Nephron (organoid): ENCODE measurements at regions not wholly inside any gene's neighbourhood (a gene's known extent, or its start where the extent isn't known, plus 50 kb on each side); places are given as distances from the start of the nearest gene placed in this dataset.

ENCODE experiments used
- H3K27ac Mint-ChIP-seq, 3 experiments: 2 replicates each; pipeline ENCODE4 v1.8.0; 2020; ENCODE audit warnings: mixed read lengths in 3 of 3, mild to moderate bottlenecking in 2 of 3, moderate library complexity in 1 of 3
- H3K27me3 Mint-ChIP-seq: 2 replicates; pipeline ENCODE4 v1.8.0; 2021; ENCODE audit warnings: low read depth, mild to moderate bottlenecking, moderate library complexity, mixed read lengths
- H3K36me3 Mint-ChIP-seq: 2 replicates; pipeline ENCODE4 v1.8.0; 2020; ENCODE audit warnings: low read depth, mixed read lengths
- H3K4me1 Mint-ChIP-seq: 2 replicates; pipeline ENCODE4 v1.8.0; 2020; ENCODE audit warnings: mixed read lengths
- H3K4me3 Mint-ChIP-seq, 3 experiments: 2 replicates each; pipeline ENCODE4 v1.8.0; 2020; ENCODE audit warnings: mild to moderate bottlenecking in 3 of 3, mixed read lengths in 3 of 3, moderate library complexity in 2 of 3
- H3K9me3 Mint-ChIP-seq: 2 replicates; pipeline ENCODE4 v1.8.0; 2020; ENCODE audit warnings: mixed read lengths
- TF ChIP-seq, protein P1 (sequence below), 3 experiments: fragments of 200-600 bp; sonication (generic); IDR thresholded peaks; one replicate each; pipeline ENCODE4 v1.5.0; 2021; ENCODE audit warnings: antibody characterized with exemption in 3 of 3; ENCODE audit not compliant: unreplicated experiment in 3 of 3

DNA sequence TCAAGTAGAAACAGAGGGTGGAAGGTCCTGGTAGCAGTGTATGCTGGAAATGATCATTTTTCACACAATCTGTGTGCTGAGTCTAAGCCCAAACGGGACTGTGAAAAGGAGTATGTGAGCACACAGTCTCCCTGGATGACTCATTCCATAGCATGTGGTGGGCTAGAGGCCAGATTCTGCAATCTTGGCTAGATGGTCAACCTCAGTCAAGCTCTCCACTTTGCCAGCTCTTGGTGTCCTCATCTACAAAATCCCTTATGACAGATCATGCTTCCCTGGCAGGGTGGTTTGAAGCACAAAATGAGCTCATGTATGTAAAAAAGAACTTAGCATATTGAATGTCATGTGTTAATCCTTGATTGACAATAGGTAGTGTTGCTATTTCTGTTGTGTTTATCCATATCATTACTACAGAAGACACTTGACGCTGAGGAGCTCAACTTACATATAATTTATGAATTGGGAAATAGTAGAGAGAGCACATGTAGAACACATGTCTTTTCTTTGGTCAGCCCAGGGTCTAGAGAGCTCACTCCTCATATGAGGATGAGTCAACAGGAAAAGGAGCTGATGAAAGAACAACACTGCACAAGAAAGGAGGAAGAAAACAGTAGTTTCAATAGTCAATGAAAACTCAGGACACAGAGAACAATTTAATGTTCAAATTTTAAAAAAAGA lies 517.5 kb downstream of the BCL11B start:
- Mint-ChIP-seq H3K36me3 (no peaks in the 10 kb centered on the region), H3K27me3 (peaks cover 9% of the 10 kb centered on the region), H3K27ac (no peak overlapping the region), H3K9me3 (peaks cover 24% of the 10 kb centered on the region), H3K4me3 (no peak overlapping the region), H3K4me1 (peaks cover 10% of the 10 kb centered on the region)
- TF ChIP-seq, protein P1, sequence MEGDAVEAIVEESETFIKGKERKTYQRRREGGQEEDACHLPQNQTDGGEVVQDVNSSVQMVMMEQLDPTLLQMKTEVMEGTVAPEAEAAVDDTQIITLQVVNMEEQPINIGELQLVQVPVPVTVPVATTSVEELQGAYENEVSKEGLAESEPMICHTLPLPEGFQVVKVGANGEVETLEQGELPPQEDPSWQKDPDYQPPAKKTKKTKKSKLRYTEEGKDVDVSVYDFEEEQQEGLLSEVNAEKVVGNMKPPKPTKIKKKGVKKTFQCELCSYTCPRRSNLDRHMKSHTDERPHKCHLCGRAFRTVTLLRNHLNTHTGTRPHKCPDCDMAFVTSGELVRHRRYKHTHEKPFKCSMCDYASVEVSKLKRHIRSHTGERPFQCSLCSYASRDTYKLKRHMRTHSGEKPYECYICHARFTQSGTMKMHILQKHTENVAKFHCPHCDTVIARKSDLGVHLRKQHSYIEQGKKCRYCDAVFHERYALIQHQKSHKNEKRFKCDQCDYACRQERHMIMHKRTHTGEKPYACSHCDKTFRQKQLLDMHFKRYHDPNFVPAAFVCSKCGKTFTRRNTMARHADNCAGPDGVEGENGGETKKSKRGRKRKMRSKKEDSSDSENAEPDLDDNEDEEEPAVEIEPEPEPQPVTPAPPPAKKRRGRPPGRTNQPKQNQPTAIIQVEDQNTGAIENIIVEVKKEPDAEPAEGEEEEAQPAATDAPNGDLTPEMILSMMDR (IDR thresholded peaks at IDR 0.05; ENCODE audit: unreplicated experiment in 3 of 3), result no peak

DNA sequence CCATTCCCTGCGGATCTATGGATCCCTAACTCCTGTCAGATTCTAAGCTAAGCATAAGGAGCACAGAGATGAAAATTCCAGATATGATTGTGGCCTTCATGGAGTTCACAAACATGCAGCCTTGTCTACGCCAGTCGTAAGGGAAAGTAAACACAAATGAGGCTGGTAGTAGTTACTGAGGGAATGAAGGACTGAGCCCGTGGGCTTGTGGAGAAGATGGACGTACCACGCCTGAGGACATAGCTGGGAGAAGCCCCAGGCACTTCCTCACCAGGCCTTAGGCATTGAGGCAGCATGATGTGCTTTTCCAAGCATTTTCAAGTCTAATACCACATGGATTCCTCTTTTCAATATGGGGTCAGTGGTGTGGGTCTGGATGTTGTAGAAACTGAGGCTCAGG lies 515.2 kb downstream of the BCL11B start:
- no peak overlapping the region for H3K4me3 Mint-ChIP-seq
- peaks cover 7% of the 10 kb centered on the region for H3K27me3 Mint-ChIP-seq
- TF ChIP-seq, protein P1 (IDR thresholded peaks at IDR 0.05; ENCODE audit: unreplicated experiment in 3 of 3), result no peak
- H3K36me3 Mint-ChIP-seq, result no peaks in the 10 kb centered on the region
- peaks cover 28% of the 10 kb centered on the region for H3K9me3 Mint-ChIP-seq
- H3K4me1 Mint-ChIP-seq, result peaks cover 6% of the 10 kb centered on the region
- H3K27ac Mint-ChIP-seq, result no peak overlapping the region

DNA sequence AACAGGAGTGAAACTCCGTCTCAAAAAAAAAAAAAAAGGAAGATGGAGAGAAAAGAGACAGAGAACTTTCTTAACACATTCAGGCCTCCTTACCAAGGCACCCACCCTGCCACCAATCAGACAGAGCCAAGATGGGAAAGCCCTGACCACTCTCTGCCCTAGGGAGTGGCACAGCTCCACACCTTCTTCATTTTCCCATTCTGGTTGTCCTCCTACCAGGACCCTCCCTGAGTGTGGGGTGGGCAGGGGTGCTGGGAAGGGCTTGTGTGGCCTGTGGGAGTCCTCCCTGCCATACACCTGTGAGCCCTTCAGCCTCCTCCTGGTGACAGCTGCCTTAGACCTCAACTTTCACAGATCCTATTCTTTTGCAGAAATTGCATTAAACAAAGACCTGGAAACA lies 513.6 kb downstream of the BCL11B start:
- Mint-ChIP-seq H3K9me3 (peaks cover 39% of the 10 kb centered on the region), H3K4me3 (no peak overlapping the region), H3K36me3 (no peaks in the 10 kb centered on the region), H3K4me1 (peaks cover 6% of the 10 kb centered on the region), H3K27me3 (peaks cover 7% of the 10 kb centered on the region), H3K27ac (no peak overlapping the region)
- TF ChIP-seq, protein P1 (IDR thresholded peaks at IDR 0.05; ENCODE audit: unreplicated experiment in 3 of 3), result no peak

- Mint-ChIP-seq H3K4me1 (no peaks in the 10 kb centered on the region), H3K4me3 (no peak overlapping the region), H3K27me3 (peaks cover 7% of the 10 kb centered on the region), H3K36me3 (no peaks in the 10 kb centered on the region), H3K9me3 (peaks cover 30% of the 10 kb centered on the region), H3K27ac (no peak overlapping the region)
- TF ChIP-seq, protein P1 (IDR thresholded peaks at IDR 0.05; ENCODE audit: unreplicated experiment in 3 of 3), result no peak
Measured at GRCh38 chr14:98761993-98762392, 510.0 kb downstream of the BCL11B start.

GRCh38 chr14:98766818-98767217 lies 505.2 kb downstream of the BCL11B start:
- no peak overlapping the region for H3K27ac Mint-ChIP-seq
- TF ChIP-seq, protein P1 (IDR thresholded peaks at IDR 0.05; ENCODE audit: unreplicated experiment in 3 of 3), result no peak
- no peaks in the 10 kb centered on the region for H3K36me3 Mint-ChIP-seq
- H3K27me3 Mint-ChIP-seq, result peaks cover 6% of the 10 kb centered on the region
- H3K4me3 Mint-ChIP-seq, result no peak overlapping the region
- peaks cover 17% of the 10 kb centered on the region for H3K9me3 Mint-ChIP-seq
- no peaks in the 10 kb centered on the region for H3K4me1 Mint-ChIP-seq

DNA sequence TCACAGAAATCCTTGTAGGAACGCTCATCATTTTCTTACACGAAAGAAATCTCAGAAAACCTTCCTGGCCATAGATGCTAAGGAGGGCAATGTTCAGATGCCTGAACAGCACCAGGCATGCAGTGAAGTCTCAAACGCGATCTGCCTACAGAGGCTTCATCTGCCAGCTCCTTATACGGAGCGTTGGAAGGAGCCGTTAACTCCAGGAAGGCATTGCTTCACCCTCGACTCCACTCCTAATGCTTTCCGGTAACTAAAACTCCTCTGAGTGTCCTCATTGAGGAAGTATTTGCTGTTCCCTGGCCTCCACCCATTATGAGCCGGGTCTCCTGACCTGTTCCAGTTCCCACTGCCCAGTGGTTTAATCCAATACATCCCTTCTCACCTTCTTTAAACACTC lies 502.7 kb downstream of the BCL11B start:
- Mint-ChIP-seq H3K4me3 (no peak overlapping the region), H3K27me3 (peaks cover 6% of the 10 kb centered on the region), H3K36me3 (no peaks in the 10 kb centered on the region), H3K9me3 (peaks cover 3% of the 10 kb centered on the region), H3K4me1 (no peaks in the 10 kb centered on the region), H3K27ac (no peak overlapping the region)
- TF ChIP-seq, protein P1 (IDR thresholded peaks at IDR 0.05; ENCODE audit: unreplicated experiment in 3 of 3), result no peak
